Body of pancreas (tissue), 4 donors: ENCODE measurements at regions not wholly inside any gene's neighbourhood (a gene's known extent, or its start where the extent isn't known, plus 50 kb on each side); places are given as distances from the start of the nearest gene placed in this dataset.

Source experiments
- ATAC-seq: fragments of 150-250 bp; one replicate; pipeline ENCODE4 v1.9.1; 2016
- DNase-seq, 4 donors: peaks; one replicate each; pipeline ENCODE4 v3.0.0-alpha.2; 2019
- H3K27ac ChIP-seq, 4 donors: fragments of 200-600 bp; sonication (generic); 1 replicate in 3 of 4; 2 replicates in 1 of 4; pipeline versions ENCODE4 v1.5.1 to v1.6.1; 2016 to 2019; ENCODE audit warnings: mild to moderate bottlenecking in 1 of 4, mixed read lengths in 1 of 4, moderate library complexity in 1 of 4
- H3K27me3 ChIP-seq, 2 donors: fragments of 200-600 bp; sonication (generic); one replicate each; pipeline ENCODE4 v1.6.0; 2016; ENCODE audit warnings: mild to moderate bottlenecking in 1 of 2
- H3K36me3 ChIP-seq, 2 donors: fragments of 200-600 bp; sonication (generic); replicated peaks in 1 of 2; 2 replicates each; pipeline ENCODE4 v1.5.1; 2016; ENCODE audit warnings: low read depth in 2 of 2; ENCODE audit not compliant: insufficient read depth in 1 of 2
- H3K4me1 ChIP-seq: fragments of 200-600 bp; sonication (generic); one replicate; pipeline ENCODE4 v1.6.0; 2016
- H3K4me3 ChIP-seq, 2 donors: fragments of 200-600 bp; sonication (generic); 1 replicate in 1 of 2; 2 replicates in 1 of 2; pipeline ENCODE4 v1.5.1; 2016 to 2019
- H3K9me3 ChIP-seq, 3 donors: fragments of 200-600 bp; sonication (generic); 1 replicate in 2 of 3; 2 replicates in 1 of 3; pipeline ENCODE4 v1.5.1; 2016
- POLR2A ChIP-seq, 3 donors: fragments of 450-650 bp; IDR thresholded peaks; one replicate each; pipeline ENCODE4 v1.6.1; 2016; ENCODE audit warnings: antibody characterized with exemption in 3 of 3, mild to moderate bottlenecking in 2 of 3
- WGBS, 2 donors: methylation state at CpG; one replicate each; pipeline ENCODE4 v1.1.5; 2017; 5-methylcytosine and 5-hydroxymethylcytosine counted together
- intact Hi-C: fragments of 100-400 bp; cut with DNase I; formaldehyde crosslinking; loops from one replicate; pipeline ENCODE4 v1.15.1; 2023
- TF ChIP-seq, protein P1 (sequence below), 7 experiments: fragments of 450-650 bp in 4 of 7; fragments of 200-600 bp in 3 of 7; sonication (generic) in 3 of 7; IDR thresholded peaks; one replicate each; pipeline ENCODE4 v1.5.1; 2016 to 2019; ENCODE audit warnings: antibody characterized with exemption in 7 of 7

DNA sequence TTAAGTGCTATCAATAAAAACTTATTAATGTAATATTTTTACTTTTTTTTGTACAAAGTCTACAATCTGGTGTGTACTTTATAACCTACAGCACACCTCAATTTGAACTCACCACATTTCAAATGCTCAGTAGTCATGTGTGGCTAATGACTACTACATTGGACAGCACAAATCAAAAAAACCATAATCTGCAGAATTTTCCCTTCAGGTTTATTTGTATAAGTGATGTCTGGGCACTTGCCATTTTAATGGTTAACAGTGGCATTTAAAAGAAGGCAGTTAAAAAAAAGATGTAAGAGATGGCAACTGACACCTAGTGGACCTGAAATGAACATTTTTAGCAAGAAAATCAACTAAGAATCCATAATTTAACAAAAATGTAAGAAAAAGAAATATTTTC is 124.6 kb upstream of the NRBF2 start:
- DNase-seq: no peak
- Histone ChIP-seq H3K36me3 (no peaks in the 10 kb centered on the region), H3K9me3 (no peaks in the 10 kb centered on the region), H3K27ac (no peak overlapping the region), H3K27me3 (no peaks in the 10 kb centered on the region), H3K4me3 (no peak overlapping the region), H3K4me1 (no peaks in the 10 kb centered on the region)
- intact Hi-C loops: no loop called here
- ATAC-seq: no peak
- TF ChIP-seq POLR2A (IDR thresholded peaks at IDR 0.05): no peak

DNA sequence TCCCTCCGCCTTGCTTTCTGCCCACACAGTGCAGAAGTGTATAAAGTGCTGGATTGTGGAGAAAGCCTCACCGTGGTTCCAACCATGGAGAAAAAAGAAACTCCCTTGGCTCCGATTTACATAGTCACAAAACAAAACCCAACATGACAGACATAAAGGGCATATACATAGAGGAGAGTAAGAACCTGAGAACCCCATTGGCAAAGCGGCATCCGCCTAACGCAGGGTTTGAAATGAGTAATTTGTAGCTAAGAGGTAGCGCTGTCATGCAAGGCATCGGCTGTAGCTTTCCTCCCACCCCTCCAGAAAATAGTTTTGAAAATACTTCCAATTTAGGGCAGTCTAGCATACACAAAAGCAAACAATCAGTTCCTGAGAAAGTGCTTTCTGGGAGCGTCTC is 126.0 kb upstream of the NRBF2 start:
- H3K9me3 ChIP-seq: no peaks in the 10 kb centered on the region
- TF ChIP-seq, protein P1, sequence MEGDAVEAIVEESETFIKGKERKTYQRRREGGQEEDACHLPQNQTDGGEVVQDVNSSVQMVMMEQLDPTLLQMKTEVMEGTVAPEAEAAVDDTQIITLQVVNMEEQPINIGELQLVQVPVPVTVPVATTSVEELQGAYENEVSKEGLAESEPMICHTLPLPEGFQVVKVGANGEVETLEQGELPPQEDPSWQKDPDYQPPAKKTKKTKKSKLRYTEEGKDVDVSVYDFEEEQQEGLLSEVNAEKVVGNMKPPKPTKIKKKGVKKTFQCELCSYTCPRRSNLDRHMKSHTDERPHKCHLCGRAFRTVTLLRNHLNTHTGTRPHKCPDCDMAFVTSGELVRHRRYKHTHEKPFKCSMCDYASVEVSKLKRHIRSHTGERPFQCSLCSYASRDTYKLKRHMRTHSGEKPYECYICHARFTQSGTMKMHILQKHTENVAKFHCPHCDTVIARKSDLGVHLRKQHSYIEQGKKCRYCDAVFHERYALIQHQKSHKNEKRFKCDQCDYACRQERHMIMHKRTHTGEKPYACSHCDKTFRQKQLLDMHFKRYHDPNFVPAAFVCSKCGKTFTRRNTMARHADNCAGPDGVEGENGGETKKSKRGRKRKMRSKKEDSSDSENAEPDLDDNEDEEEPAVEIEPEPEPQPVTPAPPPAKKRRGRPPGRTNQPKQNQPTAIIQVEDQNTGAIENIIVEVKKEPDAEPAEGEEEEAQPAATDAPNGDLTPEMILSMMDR (IDR thresholded peaks at IDR 0.05): no peak
- TF ChIP-seq POLR2A (IDR thresholded peaks at IDR 0.05): no peak
- H3K27ac ChIP-seq: no peak overlapping the region
- H3K4me3 ChIP-seq: no peak overlapping the region
- H3K36me3 ChIP-seq: no peaks in the 10 kb centered on the region
- DNase-seq (no peak), ATAC-seq (no peak)
- H3K27me3 ChIP-seq: no peaks in the 10 kb centered on the region
- intact Hi-C loops: no loop called here
- H3K4me1 ChIP-seq: no peaks in the 10 kb centered on the region
- WGBS, 2 donors: 64 to 74% methylated on average over 9 of the region's 9 CpGs

DNA sequence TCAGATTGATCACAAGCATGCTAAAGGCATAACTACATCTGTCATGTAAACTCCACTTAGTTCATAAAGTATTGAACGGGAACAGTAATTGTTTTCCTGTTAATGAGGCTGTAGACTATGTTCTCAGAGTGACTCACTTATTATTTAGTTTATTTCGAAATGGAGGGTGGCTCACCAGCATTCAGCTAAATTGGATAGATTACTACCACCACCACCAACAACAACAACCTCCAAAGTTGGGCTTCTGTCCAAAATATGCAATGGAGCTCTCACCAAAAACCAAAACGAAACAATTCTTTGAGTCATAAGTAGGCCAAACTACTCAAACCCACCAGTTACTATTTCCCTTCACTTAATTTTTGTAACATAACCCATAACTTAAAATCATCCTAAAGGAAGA is 127.9 kb upstream of the NRBF2 start:
- ATAC-seq (no peak), DNase-seq (no peak)
- Histone ChIP-seq H3K4me3 (no peak overlapping the region), H3K36me3 (no peaks in the 10 kb centered on the region), H3K27me3 (no peaks in the 10 kb centered on the region), H3K27ac (no peak overlapping the region), H3K9me3 (no peaks in the 10 kb centered on the region), H3K4me1 (no peaks in the 10 kb centered on the region)
- 40% methylated on average over 3 of the region's 3 CpGs for WGBS, 2 donors
- TF ChIP-seq POLR2A (IDR thresholded peaks at IDR 0.05): no peak
- TF ChIP-seq, protein P1 (IDR thresholded peaks at IDR 0.05): no peak
- intact Hi-C loops: no loop called here

DNA sequence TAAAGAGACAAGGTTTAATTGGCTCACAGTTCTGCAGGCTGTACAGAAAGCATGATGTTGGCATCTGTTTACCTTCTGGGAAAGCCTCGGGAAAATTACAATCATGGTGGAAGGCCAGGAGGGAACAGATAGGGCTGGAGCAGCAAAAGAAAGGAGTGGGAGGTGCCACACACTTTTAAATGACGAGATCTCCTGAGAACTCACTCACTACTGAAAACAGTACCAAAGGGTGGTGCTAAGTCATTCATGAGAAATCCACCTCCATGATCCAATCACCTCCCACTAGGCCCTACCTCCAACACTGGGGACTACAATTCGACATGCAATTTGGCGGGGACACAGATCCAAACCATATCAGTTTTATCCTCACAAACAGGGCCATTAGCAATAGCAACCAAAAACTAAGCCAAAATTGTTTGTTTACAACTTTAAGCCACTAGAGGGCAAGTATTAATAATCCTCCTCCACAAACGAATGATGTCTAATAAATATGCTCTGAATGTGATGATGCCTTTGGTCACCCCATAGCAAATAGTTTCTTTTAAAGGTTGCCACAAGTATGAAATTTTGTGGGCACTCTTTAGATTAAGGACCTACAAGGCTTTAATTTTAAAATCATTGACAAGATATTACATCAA is 129.2 kb upstream of the NRBF2 start:
- no peak for TF ChIP-seq POLR2A (IDR thresholded peaks at IDR 0.05)
- TF ChIP-seq, protein P1 (IDR thresholded peaks at IDR 0.05): peak in 1 of 7 experiments; percentile 15
- H3K36me3 ChIP-seq: no peaks in the 10 kb centered on the region
- ATAC-seq: no peak
- 38 to 43% methylated on average over 5 of the region's 5 CpGs for WGBS, 2 donors
- no peaks in the 10 kb centered on the region for H3K9me3 ChIP-seq
- H3K4me3 ChIP-seq: no peak overlapping the region
- no peaks in the 10 kb centered on the region for H3K4me1 ChIP-seq
- H3K27me3 ChIP-seq: no peaks in the 10 kb centered on the region
- intact Hi-C loops: no loop called here
- no peak for DNase-seq
- no peak overlapping the region for H3K27ac ChIP-seq

DNA sequence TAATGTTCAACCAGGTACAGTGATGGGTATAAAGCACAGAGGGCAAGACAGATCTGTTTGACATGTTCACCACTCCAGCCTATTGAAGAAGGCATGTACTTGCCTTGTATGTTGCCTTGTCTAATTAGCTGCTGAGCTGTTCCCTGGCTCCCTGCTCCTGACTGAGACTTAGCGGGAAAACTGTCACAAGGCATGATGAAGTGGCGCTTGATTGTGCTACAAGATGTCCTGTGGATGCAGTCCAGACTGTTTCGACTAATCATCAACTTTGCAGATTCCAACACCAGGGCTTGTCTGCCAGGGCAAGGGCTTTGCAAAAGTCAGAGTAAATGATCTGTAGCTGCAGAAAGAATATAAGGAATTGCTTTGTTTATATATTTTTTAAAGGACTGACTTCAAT is 136.2 kb upstream of the NRBF2 start:
- no peak for TF ChIP-seq POLR2A (IDR thresholded peaks at IDR 0.05)
- TF ChIP-seq, protein P1 (IDR thresholded peaks at IDR 0.05): no peak
- DNase-seq: peak; percentile 12 to 57 (median 46)
- WGBS, 2 donors: 19 to 40% methylated on average over 3 of the region's 3 CpGs

More for the DNA sequence above, 136.2 kb upstream of the NRBF2 start:
- no peaks in the 10 kb centered on the region for H3K27me3 ChIP-seq
- no peaks in the 10 kb centered on the region for H3K36me3 ChIP-seq
- intact Hi-C loops: no loop called here
- peak overlapping the region in 1 of 4 donors; percentile 34 for H3K27ac ChIP-seq
- peaks cover 5% of the 10 kb centered on the region for H3K4me1 ChIP-seq
- no peaks in the 10 kb centered on the region for H3K9me3 ChIP-seq
- H3K4me3 ChIP-seq: no peak overlapping the region
- ATAC-seq: peak; percentile 81
